Activated CD8-positive, alpha-beta T cell treated with anti-CD3 and anti-CD28 coated beads for 36 hours (primary cell): ENCODE measurements at regions not wholly inside any gene's neighbourhood (a gene's known extent, or its start where the extent isn't known, plus 50 kb on each side); places are given as distances from the start of the nearest gene placed in this dataset.

Source experiments
- ATAC-seq: fragments of 200-7000 bp; cut with Tn5 transposase; one replicate; pipeline ENCODE4 v1.10.0; 2021; ENCODE audit warnings: mild to moderate bottlenecking, moderate library complexity
- CTCF ChIA-PET: fragments of 350-600 bp; sonication (Branson Sonifier 250); formaldehyde crosslinking; loops from one replicate; lab custom pipeline; 2021; ENCODE audit warnings: antibody characterized with exemption; lab: Charles Lee
- POLR2A ChIA-PET: fragments of 350-600 bp; sonication (Branson Sonifier 250); formaldehyde crosslinking; loops from one replicate; lab custom pipeline; 2021; ENCODE audit warnings: antibody characterized with exemption; lab: Charles Lee
- DNase-seq: peaks from one replicate; pipeline ENCODE4 v3.0.0-alpha.2; 2020
- H3K27ac Mint-ChIP-seq: one replicate; pipeline ENCODE4 v1.8.0; 2021; ENCODE audit warnings: mild to moderate bottlenecking, mixed read lengths
- H3K27me3 Mint-ChIP-seq: one replicate; pipeline ENCODE4 v1.8.0; 2021; ENCODE audit warnings: mixed read lengths
- H3K36me3 Mint-ChIP-seq: one replicate; pipeline ENCODE4 v1.8.0; 2021; ENCODE audit warnings: low read depth, mixed read lengths
- H3K4me1 Mint-ChIP-seq: one replicate; pipeline ENCODE4 v1.8.0; 2021; ENCODE audit warnings: low read depth, mixed read lengths
- H3K4me3 Mint-ChIP-seq: one replicate; pipeline ENCODE4 v1.8.0; 2021; ENCODE audit warnings: mild to moderate bottlenecking, moderate library complexity, mixed read lengths
- H3K9me3 Mint-ChIP-seq: one replicate; pipeline ENCODE4 v1.8.0; 2021; ENCODE audit warnings: mixed read lengths
- intact Hi-C: fragments of 100-400 bp; cut with micrococcal nuclease; formaldehyde crosslinking; loops from one replicate; pipeline ENCODE4 v1.10.0; 2022
- TF ChIP-seq, protein P1 (sequence below): fragments of 200-600 bp; IDR thresholded peaks from one replicate; pipeline ENCODE4 v1.8.0; 2022; ENCODE audit warnings: antibody characterized with exemption, mild to moderate bottlenecking

DNA sequence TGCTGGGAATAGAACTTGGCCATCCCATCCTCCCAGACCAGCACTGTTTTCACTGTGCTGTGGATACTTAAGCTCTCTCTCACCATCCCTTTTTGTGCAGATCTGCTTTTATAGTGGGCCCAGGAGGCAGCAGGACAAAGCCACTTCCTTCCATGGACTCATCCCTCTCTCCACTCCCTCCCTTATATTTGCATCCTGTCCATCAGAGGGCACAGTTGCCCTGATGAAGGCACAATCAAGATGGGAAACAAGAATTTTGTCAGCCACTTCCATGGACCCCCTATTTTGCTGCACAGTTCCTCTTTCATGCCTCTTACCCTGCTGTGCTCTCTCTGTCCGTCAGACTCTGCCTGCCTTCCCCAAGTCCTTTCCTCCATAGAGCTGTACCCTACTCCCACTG, 338.7 kb downstream of the HRH4 start:
- DNase-seq = no peak
- no peak overlapping the region for H3K4me3 Mint-ChIP-seq
- ATAC-seq = no peak
- TF ChIP-seq, protein P1, sequence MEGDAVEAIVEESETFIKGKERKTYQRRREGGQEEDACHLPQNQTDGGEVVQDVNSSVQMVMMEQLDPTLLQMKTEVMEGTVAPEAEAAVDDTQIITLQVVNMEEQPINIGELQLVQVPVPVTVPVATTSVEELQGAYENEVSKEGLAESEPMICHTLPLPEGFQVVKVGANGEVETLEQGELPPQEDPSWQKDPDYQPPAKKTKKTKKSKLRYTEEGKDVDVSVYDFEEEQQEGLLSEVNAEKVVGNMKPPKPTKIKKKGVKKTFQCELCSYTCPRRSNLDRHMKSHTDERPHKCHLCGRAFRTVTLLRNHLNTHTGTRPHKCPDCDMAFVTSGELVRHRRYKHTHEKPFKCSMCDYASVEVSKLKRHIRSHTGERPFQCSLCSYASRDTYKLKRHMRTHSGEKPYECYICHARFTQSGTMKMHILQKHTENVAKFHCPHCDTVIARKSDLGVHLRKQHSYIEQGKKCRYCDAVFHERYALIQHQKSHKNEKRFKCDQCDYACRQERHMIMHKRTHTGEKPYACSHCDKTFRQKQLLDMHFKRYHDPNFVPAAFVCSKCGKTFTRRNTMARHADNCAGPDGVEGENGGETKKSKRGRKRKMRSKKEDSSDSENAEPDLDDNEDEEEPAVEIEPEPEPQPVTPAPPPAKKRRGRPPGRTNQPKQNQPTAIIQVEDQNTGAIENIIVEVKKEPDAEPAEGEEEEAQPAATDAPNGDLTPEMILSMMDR = no peak
- ChIA-PET POLR2A (no interaction called here), CTCF (no interaction called here)
- no peak overlapping the region for H3K27ac Mint-ChIP-seq
- H3K36me3 Mint-ChIP-seq = no peaks in the 10 kb centered on the region
- H3K4me1 Mint-ChIP-seq = no peaks in the 10 kb centered on the region
- intact Hi-C loops = no loop called here
- peaks cover 6% of the 10 kb centered on the region for H3K27me3 Mint-ChIP-seq
- H3K9me3 Mint-ChIP-seq = no peaks in the 10 kb centered on the region

DNA sequence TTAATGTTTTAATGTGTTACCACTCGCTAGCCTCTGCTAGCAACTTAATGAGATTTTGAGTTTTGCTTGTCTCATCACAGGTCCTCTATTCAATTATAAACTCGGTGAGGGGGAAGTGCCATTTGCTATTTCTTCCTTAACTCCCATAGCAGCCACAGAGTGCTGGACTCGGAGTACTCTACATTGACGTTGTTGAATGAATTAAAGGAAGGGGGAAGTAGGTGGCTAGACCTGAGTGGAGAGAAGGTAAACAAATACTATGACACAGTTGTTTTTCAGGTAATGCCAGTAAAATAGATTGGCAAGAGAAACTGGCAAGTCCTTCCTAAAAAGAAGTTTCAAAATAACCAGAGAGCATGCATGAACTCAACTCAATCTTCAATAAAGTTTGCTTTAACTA, 339.3 kb downstream of the HRH4 start:
- Mint-ChIP-seq H3K9me3 (no peaks in the 10 kb centered on the region), H3K36me3 (no peaks in the 10 kb centered on the region), H3K4me1 (no peaks in the 10 kb centered on the region), H3K27ac (no peak overlapping the region), H3K27me3 (peaks cover 7% of the 10 kb centered on the region), H3K4me3 (no peak overlapping the region)
- TF ChIP-seq, protein P1 = no peak
- intact Hi-C loops = no loop called here
- DNase-seq (no peak), ATAC-seq (no peak)
- CTCF ChIA-PET = no interaction called here
- POLR2A ChIA-PET = no interaction called here

DNA sequence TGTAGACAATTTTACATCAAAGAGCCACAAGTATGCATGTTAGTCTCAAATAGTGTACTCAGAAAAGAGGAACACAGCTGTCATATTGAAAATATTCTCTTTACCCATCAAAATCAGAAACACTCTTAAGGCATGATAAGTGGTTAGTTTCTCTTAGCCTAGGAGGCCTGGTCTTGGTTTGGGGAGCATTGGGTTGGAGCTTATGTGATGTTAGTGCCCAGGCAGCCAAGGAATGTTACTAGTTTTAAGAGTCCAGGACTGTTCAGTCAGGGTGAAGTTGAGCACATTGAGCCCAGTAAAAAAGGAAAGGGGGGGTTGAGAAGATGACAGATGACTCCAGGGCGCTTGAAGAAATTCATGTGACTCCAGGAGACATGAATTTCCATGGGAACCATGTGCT, 340.6 kb downstream of the HRH4 start:
- Mint-ChIP-seq H3K9me3 (no peaks in the 10 kb centered on the region), H3K4me3 (no peak overlapping the region), H3K4me1 (no peaks in the 10 kb centered on the region), H3K36me3 (no peaks in the 10 kb centered on the region), H3K27ac (no peak overlapping the region), H3K27me3 (peaks cover 7% of the 10 kb centered on the region)
- ATAC-seq (no peak), DNase-seq (no peak)
- intact Hi-C loops = no loop called here
- ChIA-PET CTCF (no interaction called here), POLR2A (no interaction called here)
- TF ChIP-seq, protein P1 = no peak

DNA sequence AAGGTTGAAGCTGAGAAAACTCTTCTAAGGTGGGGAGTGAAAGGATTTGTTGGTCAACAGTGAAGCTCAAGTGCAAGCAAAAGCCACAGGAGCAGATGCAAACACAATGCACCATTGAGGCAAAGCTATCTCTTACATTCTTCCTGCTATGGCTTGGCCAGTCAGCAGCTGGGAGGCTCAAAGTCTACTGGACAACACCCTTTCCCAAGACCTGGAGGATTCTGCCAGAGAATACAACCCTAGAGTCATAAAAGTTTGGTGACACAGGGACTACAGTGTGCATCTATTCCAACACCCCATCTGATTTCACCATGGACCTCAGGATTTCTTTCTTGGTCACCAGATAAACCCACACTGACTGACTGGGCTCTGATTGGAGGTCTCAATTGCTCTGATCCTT, 342.0 kb downstream of the HRH4 start:
- no peak for DNase-seq
- Mint-ChIP-seq H3K27me3 (peaks cover 7% of the 10 kb centered on the region), H3K4me3 (no peak overlapping the region), H3K4me1 (no peaks in the 10 kb centered on the region), H3K27ac (no peak overlapping the region), H3K9me3 (peaks cover 1% of the 10 kb centered on the region), H3K36me3 (no peaks in the 10 kb centered on the region)
- intact Hi-C loops = no loop called here
- TF ChIP-seq, protein P1 = no peak
- ATAC-seq = no peak
- CTCF ChIA-PET = no interaction called here
- POLR2A ChIA-PET = no interaction called here

DNA sequence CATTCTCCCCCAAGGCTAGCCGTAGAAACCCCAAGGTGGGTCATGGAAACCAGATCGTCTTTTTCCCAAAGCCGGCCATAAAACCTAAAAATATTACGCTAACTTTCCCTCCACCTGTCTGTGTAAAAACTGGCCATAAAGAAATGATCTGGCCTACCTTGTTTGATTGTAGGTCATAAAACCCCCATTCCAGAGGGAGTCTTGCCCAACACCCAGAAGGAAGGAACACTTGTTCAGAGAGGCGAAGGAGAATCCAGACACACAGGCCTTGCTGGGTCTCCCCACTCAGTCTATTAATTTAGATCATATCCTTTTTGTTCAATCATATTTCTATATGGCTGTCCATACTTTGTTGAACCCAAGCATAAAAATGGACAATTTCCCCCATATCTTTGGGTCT, 344.7 kb downstream of the HRH4 start:
- DNase-seq (no peak), ATAC-seq (no peak)
- H3K27ac Mint-ChIP-seq = no peak overlapping the region
- TF ChIP-seq, protein P1 = no peak
- intact Hi-C loops = no loop called here
- ChIA-PET CTCF (no interaction called here), POLR2A (no interaction called here)
- no peak overlapping the region for H3K4me3 Mint-ChIP-seq
- peaks cover 7% of the 10 kb centered on the region for H3K27me3 Mint-ChIP-seq
- peaks cover 1% of the 10 kb centered on the region for H3K9me3 Mint-ChIP-seq
- no peaks in the 10 kb centered on the region for H3K36me3 Mint-ChIP-seq
- no peaks in the 10 kb centered on the region for H3K4me1 Mint-ChIP-seq
